Esophagus muscularis mucosa (tissue), 4 donors: ENCODE measurements at regions not wholly inside any gene's neighbourhood (a gene's known extent, or its start where the extent isn't known, plus 50 kb on each side); places are given as distances from the start of the nearest gene placed in this dataset.

Source experiments
- DNase-seq: peaks from one replicate; pipeline ENCODE4 v3.0.0-alpha.2; 2017; ENCODE audit errors: extremely low spot score
- H3K27ac ChIP-seq, 4 donors: fragments of 200-600 bp; sonication (generic); replicated peaks in 1 of 4; 1 replicate in 3 of 4; 2 replicates in 1 of 4; pipeline ENCODE4 v1.5.1; 2016 to 2019; ENCODE audit warnings: mild to moderate bottlenecking in 1 of 4
- H3K27me3 ChIP-seq, 4 donors: fragments of 200-600 bp; sonication (generic); one replicate each; pipeline versions ENCODE4 v1.5.1 to v1.6.0; 2016 to 2019
- H3K36me3 ChIP-seq, 4 donors: fragments of 200-600 bp; sonication (generic); one replicate each; pipeline ENCODE4 v1.5.1; 2016 to 2019
- H3K4me1 ChIP-seq, 4 donors: fragments of 200-600 bp; sonication (generic); one replicate each; pipeline ENCODE4 v1.5.1; 2016 to 2019
- H3K4me3 ChIP-seq, 4 donors: fragments of 200-600 bp; sonication (generic); 1 replicate in 2 of 4; 2 replicates in 2 of 4; pipeline ENCODE4 v1.5.1; 2016 to 2019; ENCODE audit warnings: mild to moderate bottlenecking in 4 of 4, moderate library complexity in 1 of 4
- H3K9me3 ChIP-seq, 4 donors: fragments of 200-600 bp; sonication (generic); 1 replicate in 3 of 4; 2 replicates in 1 of 4; pipeline ENCODE4 v1.5.1; 2016 to 2019
- CTCF ChIP-seq, 3 experiments: fragments of 200-600 bp in 2 of 3; fragments of 450-650 bp in 1 of 3; sonication (generic) in 2 of 3; IDR thresholded peaks; one replicate each; pipeline ENCODE4 v1.5.1; 2017 to 2019; ENCODE audit warnings: antibody characterized with exemption in 3 of 3, mild to moderate bottlenecking in 2 of 3, moderate library complexity in 1 of 3
- EP300 ChIP-seq: sonication (generic); formaldehyde crosslinking; IDR thresholded peaks from one replicate; pipeline ENCODE4 v1.6.1; 2017; ENCODE audit warnings: antibody characterized with exemption
- POLR2A ChIP-seq: fragments of 450-650 bp; IDR thresholded peaks from one replicate; pipeline ENCODE4 v1.6.1; 2017; ENCODE audit warnings: antibody characterized with exemption, moderate library complexity, mild to moderate bottlenecking, low read depth
- POLR2AphosphoS5 ChIP-seq, 2 donors: sonication (generic); formaldehyde crosslinking; IDR thresholded peaks; one replicate each; pipeline ENCODE4 v1.6.1; 2017; ENCODE audit warnings: antibody characterized with exemption in 2 of 2
- WGBS: methylation state at CpG from one replicate; pipeline ENCODE4 v1.1.5; 2018; 5-methylcytosine and 5-hydroxymethylcytosine counted together
- intact Hi-C: fragments of 100-400 bp; cut with DNase I; formaldehyde crosslinking; loops from one replicate; pipeline ENCODE4 v1.15.1; 2023

GRCh38 chr4:104129243-104129642 lies 365.5 kb downstream of the CXXC4 start:
- no peak for DNase-seq
- Histone ChIP-seq H3K36me3 (no peaks in the 10 kb centered on the region), H3K4me1 (no peaks in the 10 kb centered on the region), H3K27ac (no peak overlapping the region), H3K27me3 (no peaks in the 10 kb centered on the region), H3K9me3 (no peaks in the 10 kb centered on the region), H3K4me3 (no peak overlapping the region)
- WGBS, result 81% methylated on average over 5 of the region's 5 CpGs
- intact Hi-C loops, result no loop called here
- TF ChIP-seq POLR2AphosphoS5 (IDR thresholded peaks at IDR 0.05) (no peak), POLR2A (no peak), EP300 (no peak), CTCF (IDR thresholded peaks at IDR 0.05) (no peak)

GRCh38 chr4:104128850-104129213 lies 365.9 kb downstream of the CXXC4 start:
- no peak for DNase-seq
- no peak overlapping the region for H3K4me3 ChIP-seq
- H3K9me3 ChIP-seq, result no peaks in the 10 kb centered on the region
- intact Hi-C loops, result no loop called here
- no peaks in the 10 kb centered on the region for H3K27me3 ChIP-seq
- TF ChIP-seq EP300, result no peak
- TF ChIP-seq POLR2AphosphoS5 (IDR thresholded peaks at IDR 0.05), result no peak
- TF ChIP-seq POLR2A, result no peak
- no peak for TF ChIP-seq CTCF (IDR thresholded peaks at IDR 0.05)
- H3K36me3 ChIP-seq, result no peaks in the 10 kb centered on the region
- no peaks in the 10 kb centered on the region for H3K4me1 ChIP-seq
- H3K27ac ChIP-seq, result no peak overlapping the region

GRCh38 chr4:104128031-104128849 lies 366.5 kb downstream of the CXXC4 start:
- H3K27me3 ChIP-seq, result no peaks in the 10 kb centered on the region
- DNase-seq, result no peak
- 68% methylated on average over 1 of the region's 1 CpG for WGBS
- H3K36me3 ChIP-seq, result no peaks in the 10 kb centered on the region
- TF ChIP-seq POLR2A, result no peak
- TF ChIP-seq CTCF (IDR thresholded peaks at IDR 0.05), result no peak
- TF ChIP-seq POLR2AphosphoS5 (IDR thresholded peaks at IDR 0.05), result no peak
- TF ChIP-seq EP300, result no peak
- intact Hi-C loops, result no loop called here
- no peaks in the 10 kb centered on the region for H3K9me3 ChIP-seq
- no peak overlapping the region for H3K4me3 ChIP-seq
- no peak overlapping the region for H3K27ac ChIP-seq
- H3K4me1 ChIP-seq, result no peaks in the 10 kb centered on the region

GRCh38 chr4:104123021-104123420 lies 371.7 kb downstream of the CXXC4 start:
- no peak overlapping the region for H3K27ac ChIP-seq
- intact Hi-C loops, result no loop called here
- 83% methylated on average over 4 of the region's 4 CpGs for WGBS

More at GRCh38 chr4:104123021-104123420, 371.7 kb downstream of the CXXC4 start:
- no peak overlapping the region for H3K4me3 ChIP-seq
- H3K36me3 ChIP-seq, result no peaks in the 10 kb centered on the region
- TF ChIP-seq POLR2A, result no peak
- no peak for TF ChIP-seq CTCF (IDR thresholded peaks at IDR 0.05)
- TF ChIP-seq POLR2AphosphoS5 (IDR thresholded peaks at IDR 0.05), result no peak
- TF ChIP-seq EP300, result no peak
- no peak for DNase-seq
- H3K27me3 ChIP-seq, result no peaks in the 10 kb centered on the region
- no peaks in the 10 kb centered on the region for H3K4me1 ChIP-seq
- H3K9me3 ChIP-seq, result no peaks in the 10 kb centered on the region
